K562 (cell line): ENCODE measurements at regions not wholly inside any gene's neighbourhood (a gene's known extent, or its start where the extent isn't known, plus 50 kb on each side); places are given as distances from the start of the nearest gene placed in this dataset.

Experiments
- ATF3 ChIP-seq, 2 experiments: fragments of 450-650 bp in 1 of 2; sonication (generic) in 1 of 2; formaldehyde crosslinking in 1 of 2; IDR thresholded peaks in 1 of 2; conservative IDR thresholded peaks in 1 of 2; 2 replicates each; pipeline versions ENCODE4 v1.6.1 to v1.8.1; 2016 to 2023; ENCODE audit warnings: mild to moderate bottlenecking in 2 of 2, moderate library complexity in 2 of 2, inconsistent platforms in 1 of 2, missing genetic modification reagents in 1 of 2
- CEBPZ ChIP-seq: fragments of 150-350 bp; IDR thresholded peaks from 2 replicates; pipeline ENCODE4 v1.6.1; 2014; ENCODE audit warnings: low read depth, mild to moderate bottlenecking, low read length, borderline replicate concordance
- E2F3 ChIP-seq: fragments of 250-450 bp; sonication (Bioruptor Pico); IDR thresholded peaks from 2 replicates; pipeline ENCODE4 v1.4.0; 2020; ENCODE audit warnings: mild to moderate bottlenecking
- JUNB ChIP-seq: fragments of 450-650 bp; formaldehyde crosslinking; conservative IDR thresholded peaks from 2 replicates; pipeline ENCODE4 v1.4.0; 2020; ENCODE audit warnings: mild to moderate bottlenecking
- KLF6 ChIP-seq: fragments of 250-450 bp; sonication (Bioruptor Pico); IDR thresholded peaks from 2 replicates; pipeline ENCODE4 v1.4.0; 2020; ENCODE audit warnings: mild to moderate bottlenecking, moderate library complexity, borderline replicate concordance
- TAF9B ChIP-seq: fragments of 450-650 bp; IDR thresholded peaks from 2 replicates; pipeline ENCODE4 v1.6.1; 2018; ENCODE audit warnings: mild to moderate bottlenecking; ENCODE audit not compliant: partially characterized antibody
- ZNF12 ChIP-seq: sonication (generic); formaldehyde crosslinking; IDR thresholded peaks from 2 replicates; pipeline ENCODE4 v1.4.0; 2020; ENCODE audit warnings: mild to moderate bottlenecking, missing genetic modification reagents
- TF ChIP-seq, protein P1 (sequence below): fragments of 250-450 bp; sonication (Bioruptor Pico); IDR thresholded peaks from 2 replicates; pipeline ENCODE4 v1.5.0; 2021

DNA sequence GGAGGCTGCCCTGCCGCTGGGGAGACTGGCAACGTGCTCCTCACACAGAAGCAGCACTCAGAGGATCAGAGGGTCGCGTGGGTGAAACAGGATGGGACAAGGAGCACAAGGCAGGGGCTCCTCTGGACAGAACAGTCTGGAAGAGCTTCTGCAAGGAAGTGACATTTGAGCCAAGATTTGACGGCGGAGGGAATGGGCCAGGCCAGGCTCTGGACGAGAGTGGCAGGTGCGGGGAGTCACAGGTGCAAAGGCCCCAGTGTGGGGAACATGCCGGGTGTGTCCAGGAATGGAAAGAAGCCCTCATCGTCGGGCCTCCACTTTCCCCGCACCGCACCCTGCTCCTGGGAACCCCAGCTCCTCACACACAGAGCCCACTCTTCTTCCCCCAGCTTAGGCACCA is 84.0 kb downstream of the RFLNA start (continued):
- TF ChIP-seq CEBPZ: no peak
- TF ChIP-seq TAF9B: no peak
- TF ChIP-seq KLF6 (CRISPR knock-in tag): no peak
- TF ChIP-seq, protein P1, sequence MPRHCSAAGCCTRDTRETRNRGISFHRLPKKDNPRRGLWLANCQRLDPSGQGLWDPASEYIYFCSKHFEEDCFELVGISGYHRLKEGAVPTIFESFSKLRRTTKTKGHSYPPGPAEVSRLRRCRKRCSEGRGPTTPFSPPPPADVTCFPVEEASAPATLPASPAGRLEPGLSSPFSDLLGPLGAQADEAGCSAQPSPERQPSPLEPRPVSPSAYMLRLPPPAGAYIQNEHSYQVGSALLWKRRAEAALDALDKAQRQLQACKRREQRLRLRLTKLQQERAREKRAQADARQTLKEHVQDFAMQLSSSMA: no peak
- TF ChIP-seq ATF3 (IDR thresholded peaks at IDR 0.05): no peak
- TF ChIP-seq ATF3 (CRISPR knock-in tag; conservative IDR thresholded peaks at IDR 0.05): no peak
- no peak for TF ChIP-seq E2F3
- TF ChIP-seq JUNB: no peak
- no peak for TF ChIP-seq ZNF12 (CRISPR knock-in tag)
